HEK293T (cell line): ENCODE measurements at regions not wholly inside any gene's neighbourhood (a gene's known extent, or its start where the extent isn't known, plus 50 kb on each side); places are given as distances from the start of the nearest gene placed in this dataset.

Source experiments
- ARNT ChIP-seq: fragments of 450-650 bp; IDR thresholded peaks from 2 replicates; pipeline ENCODE4 v1.6.1; 2017; ENCODE audit warnings: mild to moderate bottlenecking
- BHLHE40 ChIP-seq: fragments of 450-650 bp; IDR thresholded peaks from 2 replicates; pipeline ENCODE4 v1.6.1; 2016; ENCODE audit warnings: mild to moderate bottlenecking, moderate library complexity, borderline replicate concordance
- FOXA1 ChIP-seq: fragments of 450-650 bp; IDR thresholded peaks from 2 replicates; pipeline ENCODE4 v1.6.1; 2016; ENCODE audit warnings: mild to moderate bottlenecking
- FOXM1 ChIP-seq: fragments of 450-650 bp; IDR thresholded peaks from 2 replicates; pipeline ENCODE4 v1.6.1; 2017; ENCODE audit warnings: mild to moderate bottlenecking, borderline replicate concordance
- HDGF ChIP-seq: fragments of 450-650 bp; IDR thresholded peaks from 2 replicates; pipeline ENCODE4 v1.6.1; 2017; ENCODE audit warnings: antibody characterized with exemption, borderline replicate concordance
- LEF1 ChIP-seq: fragments of 450-650 bp; IDR thresholded peaks from 2 replicates; pipeline ENCODE4 v1.6.1; 2017; ENCODE audit warnings: mild to moderate bottlenecking, borderline replicate concordance
- SP1 ChIP-seq: fragments of 450-650 bp; IDR thresholded peaks from 2 replicates; pipeline ENCODE4 v1.6.1; 2017
- SUZ12 ChIP-seq: fragments of 450-650 bp; IDR thresholded peaks from 2 replicates; pipeline ENCODE4 v1.6.1; 2016; ENCODE audit warnings: mild to moderate bottlenecking
- ZNF384 ChIP-seq: fragments of 450-650 bp; IDR thresholded peaks from 2 replicates; pipeline ENCODE4 v1.6.1; 2016
- TF ChIP-seq, protein P1 (sequence below): fragments of 450-650 bp; IDR thresholded peaks from 2 replicates; pipeline ENCODE4 v1.6.1; 2016

DNA sequence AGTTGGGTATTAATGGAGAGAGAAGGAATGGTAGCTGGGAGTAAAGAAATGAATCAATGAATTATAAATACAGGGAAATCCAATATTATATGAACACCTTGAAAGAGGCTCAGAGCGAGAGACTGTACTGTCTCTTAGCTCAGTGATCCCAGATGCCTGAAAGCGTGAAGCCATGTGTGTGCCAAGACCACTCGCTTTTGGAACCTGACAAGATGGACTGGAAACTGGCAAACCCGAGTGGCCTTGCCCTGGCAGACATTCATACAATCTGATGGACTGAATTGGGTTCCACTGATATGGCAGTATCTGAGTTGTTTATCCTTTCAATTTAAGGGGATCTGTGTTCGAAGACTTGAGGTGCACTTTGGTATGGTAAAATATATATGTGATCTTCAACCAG lies 170.3 kb downstream of the ERCC6L2 start:
- no peak for TF ChIP-seq SP1
- no peak for TF ChIP-seq BHLHE40
- TF ChIP-seq ARNT = no peak
- no peak for TF ChIP-seq FOXA1
- TF ChIP-seq, protein P1, sequence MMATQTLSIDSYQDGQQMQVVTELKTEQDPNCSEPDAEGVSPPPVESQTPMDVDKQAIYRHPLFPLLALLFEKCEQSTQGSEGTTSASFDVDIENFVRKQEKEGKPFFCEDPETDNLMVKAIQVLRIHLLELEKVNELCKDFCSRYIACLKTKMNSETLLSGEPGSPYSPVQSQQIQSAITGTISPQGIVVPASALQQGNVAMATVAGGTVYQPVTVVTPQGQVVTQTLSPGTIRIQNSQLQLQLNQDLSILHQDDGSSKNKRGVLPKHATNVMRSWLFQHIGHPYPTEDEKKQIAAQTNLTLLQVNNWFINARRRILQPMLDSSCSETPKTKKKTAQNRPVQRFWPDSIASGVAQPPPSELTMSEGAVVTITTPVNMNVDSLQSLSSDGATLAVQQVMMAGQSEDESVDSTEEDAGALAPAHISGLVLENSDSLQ = no peak
- no peak for TF ChIP-seq LEF1
- TF ChIP-seq ZNF384 = no peak
- no peak for TF ChIP-seq FOXM1
- no peak for TF ChIP-seq SUZ12
- no peak for TF ChIP-seq HDGF
